ENCODE measurements at regions not wholly inside any gene's neighbourhood (a gene's known extent, or its start where the extent isn't known, plus 50 kb on each side); places are given as distances from the start of the nearest gene placed in this dataset.

- no peak for FAIRE-seq
Observed at GRCh38 chr4:10740891-10741620, 56.5 kb upstream of the CLNK start.

- FAIRE-seq, result no peak
Observed at GRCh38 chr4:10740251-10740650, 55.7 kb upstream of the CLNK start.

GRCh38 chr4:10738826-10739489, 54.4 kb upstream of the CLNK start:
- no peak for FAIRE-seq

- FAIRE-seq, result no peak
Observed at GRCh38 chr4:10737337-10737736, 52.8 kb upstream of the CLNK start.

GRCh38 chr4:10736895-10737294, 52.3 kb upstream of the CLNK start:
- FAIRE-seq, result no peak

- no peak for FAIRE-seq
Observed at GRCh38 chr4:10736266-10736665, 51.7 kb upstream of the CLNK start.

- FAIRE-seq, result no peak
Observed at GRCh38 chr4:10734697-10735096, 50.1 kb upstream of the CLNK start.
